ENCODE measurements at regions not wholly inside any gene's neighbourhood (a gene's known extent, or its start where the extent isn't known, plus 50 kb on each side); places are given as distances from the start of the nearest gene placed in this dataset.

- H3K27ac Mint-ChIP-seq (ENCODE audit: unreplicated experiment): no peak overlapping the region
- TF ChIP-seq CTCF (IDR thresholded peaks at IDR 0.05; ENCODE audit: unreplicated experiment): no peak
- no peaks in the 10 kb centered on the region for H3K9me3 Mint-ChIP-seq (ENCODE audit: low read depth, unreplicated experiment)
Measured at GRCh38 chr2:42895134-42895790, 102.9 kb upstream of the HAAO start.

GRCh38 chr2:42893047-42893758 is 100.8 kb upstream of the HAAO start:
- DNase-seq: no peak
- CTCF ChIA-PET: no interaction called here
- no peaks in the 10 kb centered on the region for H3K36me3 Mint-ChIP-seq (ENCODE audit: insufficient read depth, unreplicated experiment)
- no TSS peak for BruUV-seq (replicated peaks)
- TF ChIP-seq CTCF (IDR thresholded peaks at IDR 0.05; ENCODE audit: unreplicated experiment): no peak
- peaks cover 6% of the 10 kb centered on the region for H3K4me1 Mint-ChIP-seq (ENCODE audit: low read depth, unreplicated experiment)
- H3K27ac Mint-ChIP-seq (ENCODE audit: unreplicated experiment): no peak overlapping the region
- H3K9me3 Mint-ChIP-seq (ENCODE audit: low read depth, unreplicated experiment): peaks cover 3% of the 10 kb centered on the region
- H3K4me3 Mint-ChIP-seq (ENCODE audit: low read depth, unreplicated experiment): no peak overlapping the region
- H3K27me3 Mint-ChIP-seq (ENCODE audit: unreplicated experiment): no peaks in the 10 kb centered on the region
- intact Hi-C loops (cut with micrococcal nuclease; ENCODE audit: unreplicated experiment): no loop called here

More at GRCh38 chr2:42895134-42895790, 102.9 kb upstream of the HAAO start:
- H3K4me1 Mint-ChIP-seq (ENCODE audit: low read depth, unreplicated experiment): peaks cover 6% of the 10 kb centered on the region
- intact Hi-C loops (cut with micrococcal nuclease; ENCODE audit: unreplicated experiment): no loop called here
- no TSS peak for BruUV-seq (replicated peaks)
- CTCF ChIA-PET: no interaction called here
- DNase-seq: no peak
- H3K4me3 Mint-ChIP-seq (ENCODE audit: low read depth, unreplicated experiment): no peak overlapping the region
- H3K36me3 Mint-ChIP-seq (ENCODE audit: insufficient read depth, unreplicated experiment): no peaks in the 10 kb centered on the region
- no peaks in the 10 kb centered on the region for H3K27me3 Mint-ChIP-seq (ENCODE audit: unreplicated experiment)

- H3K27me3 Mint-ChIP-seq (ENCODE audit: unreplicated experiment): no peaks in the 10 kb centered on the region
- no peak overlapping the region for H3K4me3 Mint-ChIP-seq (ENCODE audit: low read depth, unreplicated experiment)
- no TSS peak for BruUV-seq (replicated peaks)
- intact Hi-C loops (cut with micrococcal nuclease; ENCODE audit: unreplicated experiment): no loop called here
- no peak for DNase-seq
- H3K36me3 Mint-ChIP-seq (ENCODE audit: insufficient read depth, unreplicated experiment): no peaks in the 10 kb centered on the region
- no peaks in the 10 kb centered on the region for H3K4me1 Mint-ChIP-seq (ENCODE audit: low read depth, unreplicated experiment)
- H3K9me3 Mint-ChIP-seq (ENCODE audit: low read depth, unreplicated experiment): peaks cover 3% of the 10 kb centered on the region
- H3K27ac Mint-ChIP-seq (ENCODE audit: unreplicated experiment): no peak overlapping the region
- CTCF ChIA-PET: no interaction called here
- no peak for TF ChIP-seq CTCF (IDR thresholded peaks at IDR 0.05; ENCODE audit: unreplicated experiment)
Measured at GRCh38 chr2:42890791-42891355, 98.5 kb upstream of the HAAO start.

- Mint-ChIP-seq H3K4me3 (ENCODE audit: low read depth, unreplicated experiment) (no peak overlapping the region), H3K4me1 (ENCODE audit: low read depth, unreplicated experiment) (no peaks in the 10 kb centered on the region), H3K36me3 (ENCODE audit: insufficient read depth, unreplicated experiment) (no peaks in the 10 kb centered on the region), H3K27ac (ENCODE audit: unreplicated experiment) (no peak overlapping the region), H3K27me3 (ENCODE audit: unreplicated experiment) (no peaks in the 10 kb centered on the region), H3K9me3 (ENCODE audit: low read depth, unreplicated experiment) (peaks cover 3% of the 10 kb centered on the region)
- intact Hi-C loops (cut with micrococcal nuclease; ENCODE audit: unreplicated experiment): no loop called here
- no peak for DNase-seq
- no TSS peak for BruUV-seq (replicated peaks)
- no peak for TF ChIP-seq CTCF (IDR thresholded peaks at IDR 0.05; ENCODE audit: unreplicated experiment)
- CTCF ChIA-PET: no interaction called here
Measured at GRCh38 chr2:42888321-42889245, 96.2 kb upstream of the HAAO start.

All from Calu3 (cell line).